IMR-90 (cell line): ENCODE measurements at regions not wholly inside any gene's neighbourhood (a gene's known extent, or its start where the extent isn't known, plus 50 kb on each side); places are given as distances from the start of the nearest gene placed in this dataset.

Experiments used
- BHLHE40 ChIP-seq: fragments of 150-350 bp; IDR thresholded peaks from 2 replicates; pipeline ENCODE4 v1.6.1; 2016; ENCODE audit warnings: mild to moderate bottlenecking, low read depth, low read length
- CEBPB ChIP-seq: IDR thresholded peaks from 2 replicates; pipeline ENCODE4 v1.6.1; 2012; ENCODE audit warnings: low read depth, low read length, improper control_type of control experiment
- MAFK ChIP-seq: IDR thresholded peaks from 2 replicates; pipeline ENCODE4 v1.6.1; 2012; ENCODE audit warnings: low read depth, low read length, improper control_type of control experiment
- MAZ ChIP-seq: IDR thresholded peaks from 2 replicates; pipeline ENCODE4 v1.6.1; 2012; ENCODE audit warnings: low read depth, mild to moderate bottlenecking, low read length, improper control_type of control experiment, moderate library complexity, borderline replicate concordance
- MXI1 ChIP-seq: IDR thresholded peaks from 2 replicates; pipeline ENCODE4 v1.6.1; 2012; ENCODE audit warnings: low read depth, mild to moderate bottlenecking, low read length, moderate library complexity, borderline replicate concordance
- NFE2L2 ChIP-seq: fragments of 150-350 bp; IDR thresholded peaks from 2 replicates; pipeline ENCODE4 v1.6.1; 2016; ENCODE audit warnings: low read depth, mild to moderate bottlenecking, low read length
- POLR2A ChIP-seq: IDR thresholded peaks from 2 replicates; pipeline ENCODE4 v1.6.1; 2012; ENCODE audit warnings: mild to moderate bottlenecking, low read depth, low read length
- RAD21 ChIP-seq: IDR thresholded peaks from 2 replicates; pipeline ENCODE4 v1.6.1; 2012; ENCODE audit warnings: low read length, improper control_type of control experiment
- RCOR1 ChIP-seq: IDR thresholded peaks from 2 replicates; pipeline ENCODE4 v1.6.1; 2012; ENCODE audit warnings: mild to moderate bottlenecking, low read length, improper control_type of control experiment; ENCODE audit not compliant: insufficient replicate concordance
- RFX5 ChIP-seq: IDR thresholded peaks from 2 replicates; pipeline ENCODE4 v1.8.0; 2012; ENCODE audit warnings: low read depth, mild to moderate bottlenecking, low read length, moderate library complexity
- SMC3 ChIP-seq: fragments of 150-350 bp; IDR thresholded peaks from 2 replicates; pipeline ENCODE4 v1.6.1; 2016; ENCODE audit warnings: low read depth, mild to moderate bottlenecking, antibody characterized with exemption, low read length, moderate library complexity
- TF ChIP-seq, protein P1 (sequence below): conservative IDR thresholded peaks from 2 replicates; pipeline ENCODE4 v1.5.1; 2012; ENCODE audit warnings: mild to moderate bottlenecking, low read depth, low read length, improper control_type of control experiment
- TF ChIP-seq, protein P2 (sequence below): fragments of 150-350 bp; IDR thresholded peaks from 2 replicates; pipeline ENCODE4 v1.6.1; 2017; ENCODE audit warnings: mild to moderate bottlenecking, antibody characterized with exemption, low read length, low read depth
- TF ChIP-seq, protein P3 (sequence below): fragments of 150-350 bp; IDR thresholded peaks from 2 replicates; pipeline ENCODE4 v1.6.1; 2016; ENCODE audit warnings: low read depth, mild to moderate bottlenecking, low read length, moderate library complexity, borderline replicate concordance

DNA sequence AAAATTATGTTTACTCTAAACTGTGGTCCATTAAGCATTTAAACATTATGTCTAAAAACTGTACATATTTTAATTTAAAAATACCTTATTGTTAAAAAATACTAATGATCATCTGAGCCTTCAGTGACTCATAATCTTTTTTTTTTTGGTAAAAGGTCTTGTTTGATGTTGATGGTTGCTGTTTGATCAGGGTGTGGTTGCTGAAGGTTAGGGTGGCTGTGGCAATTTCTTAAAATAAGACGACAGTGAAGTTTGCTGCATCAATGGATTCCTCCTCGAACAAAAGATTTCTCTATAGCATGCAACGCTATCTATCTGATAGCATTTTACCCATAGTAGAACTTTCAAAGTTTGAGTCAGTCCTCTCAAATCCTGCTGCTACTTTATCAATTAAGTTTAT, 180.0 kb upstream of the AHR start:
- TF ChIP-seq, protein P1, sequence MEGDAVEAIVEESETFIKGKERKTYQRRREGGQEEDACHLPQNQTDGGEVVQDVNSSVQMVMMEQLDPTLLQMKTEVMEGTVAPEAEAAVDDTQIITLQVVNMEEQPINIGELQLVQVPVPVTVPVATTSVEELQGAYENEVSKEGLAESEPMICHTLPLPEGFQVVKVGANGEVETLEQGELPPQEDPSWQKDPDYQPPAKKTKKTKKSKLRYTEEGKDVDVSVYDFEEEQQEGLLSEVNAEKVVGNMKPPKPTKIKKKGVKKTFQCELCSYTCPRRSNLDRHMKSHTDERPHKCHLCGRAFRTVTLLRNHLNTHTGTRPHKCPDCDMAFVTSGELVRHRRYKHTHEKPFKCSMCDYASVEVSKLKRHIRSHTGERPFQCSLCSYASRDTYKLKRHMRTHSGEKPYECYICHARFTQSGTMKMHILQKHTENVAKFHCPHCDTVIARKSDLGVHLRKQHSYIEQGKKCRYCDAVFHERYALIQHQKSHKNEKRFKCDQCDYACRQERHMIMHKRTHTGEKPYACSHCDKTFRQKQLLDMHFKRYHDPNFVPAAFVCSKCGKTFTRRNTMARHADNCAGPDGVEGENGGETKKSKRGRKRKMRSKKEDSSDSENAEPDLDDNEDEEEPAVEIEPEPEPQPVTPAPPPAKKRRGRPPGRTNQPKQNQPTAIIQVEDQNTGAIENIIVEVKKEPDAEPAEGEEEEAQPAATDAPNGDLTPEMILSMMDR, result no peak
- TF ChIP-seq POLR2A (no peak), MAFK (no peak), MXI1 (no peak), BHLHE40 (no peak), RAD21 (no peak), CEBPB (no peak), RFX5 (no peak), SMC3 (no peak), NFE2L2 (no peak), RCOR1 (no peak), MAZ (no peak)
- TF ChIP-seq, protein P2, sequence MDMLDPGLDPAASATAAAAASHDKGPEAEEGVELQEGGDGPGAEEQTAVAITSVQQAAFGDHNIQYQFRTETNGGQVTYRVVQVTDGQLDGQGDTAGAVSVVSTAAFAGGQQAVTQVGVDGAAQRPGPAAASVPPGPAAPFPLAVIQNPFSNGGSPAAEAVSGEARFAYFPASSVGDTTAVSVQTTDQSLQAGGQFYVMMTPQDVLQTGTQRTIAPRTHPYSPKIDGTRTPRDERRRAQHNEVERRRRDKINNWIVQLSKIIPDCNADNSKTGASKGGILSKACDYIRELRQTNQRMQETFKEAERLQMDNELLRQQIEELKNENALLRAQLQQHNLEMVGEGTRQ, result no peak
- TF ChIP-seq, protein P3, sequence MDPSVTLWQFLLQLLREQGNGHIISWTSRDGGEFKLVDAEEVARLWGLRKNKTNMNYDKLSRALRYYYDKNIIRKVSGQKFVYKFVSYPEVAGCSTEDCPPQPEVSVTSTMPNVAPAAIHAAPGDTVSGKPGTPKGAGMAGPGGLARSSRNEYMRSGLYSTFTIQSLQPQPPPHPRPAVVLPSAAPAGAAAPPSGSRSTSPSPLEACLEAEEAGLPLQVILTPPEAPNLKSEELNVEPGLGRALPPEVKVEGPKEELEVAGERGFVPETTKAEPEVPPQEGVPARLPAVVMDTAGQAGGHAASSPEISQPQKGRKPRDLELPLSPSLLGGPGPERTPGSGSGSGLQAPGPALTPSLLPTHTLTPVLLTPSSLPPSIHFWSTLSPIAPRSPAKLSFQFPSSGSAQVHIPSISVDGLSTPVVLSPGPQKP, result no peak
